WTC11 (cell line): ENCODE measurements at regions not wholly inside any gene's neighbourhood (a gene's known extent, or its start where the extent isn't known, plus 50 kb on each side); places are given as distances from the start of the nearest gene placed in this dataset.

Experiments used
- CREB1 ChIP-seq: sonication (generic); formaldehyde crosslinking; IDR thresholded peaks from 2 replicates; pipeline ENCODE4 v1.8.0; 2023; ENCODE audit warnings: mild to moderate bottlenecking, missing genetic modification reagents
- JUN ChIP-seq: sonication (generic); formaldehyde crosslinking; IDR thresholded peaks from 2 replicates; pipeline ENCODE4 v1.8.0; 2023; ENCODE audit warnings: mild to moderate bottlenecking, missing genetic modification reagents
- NR2C2 ChIP-seq: sonication (generic); formaldehyde crosslinking; IDR thresholded peaks from 2 replicates; pipeline ENCODE4 v1.8.0; 2022; ENCODE audit warnings: mild to moderate bottlenecking, missing genetic modification reagents
- OVOL2 ChIP-seq: fragments of 250-450 bp; sonication (Bioruptor Pico); IDR thresholded peaks from 2 replicates; pipeline ENCODE4 v1.9.0; 2021; ENCODE audit warnings: mild to moderate bottlenecking, borderline replicate concordance
- TEAD1 ChIP-seq: sonication (generic); formaldehyde crosslinking; IDR thresholded peaks from 2 replicates; pipeline ENCODE4 v1.8.0; 2022; ENCODE audit warnings: mild to moderate bottlenecking, missing genetic modification reagents
- ZNF121 ChIP-seq: sonication (generic); formaldehyde crosslinking; IDR thresholded peaks from 2 replicates; pipeline ENCODE4 v1.8.0; 2023; ENCODE audit warnings: missing genetic modification reagents
- ZNF138 ChIP-seq: sonication (generic); formaldehyde crosslinking; conservative IDR thresholded peaks from 2 replicates; pipeline ENCODE4 v1.8.1; 2022; ENCODE audit warnings: mild to moderate bottlenecking, moderate library complexity, missing genetic modification reagents
- ZNF281 ChIP-seq: sonication (generic); formaldehyde crosslinking; IDR thresholded peaks from 2 replicates; pipeline ENCODE4 v1.8.0; 2023; ENCODE audit warnings: mild to moderate bottlenecking, missing genetic modification reagents
- TF ChIP-seq, protein P1 (sequence below): fragments of 200-600 bp; IDR thresholded peaks from 2 replicates; pipeline ENCODE4 v1.8.0; 2022; ENCODE audit warnings: antibody characterized with exemption
- TF ChIP-seq, protein P2 (sequence below): sonication (generic); formaldehyde crosslinking; IDR thresholded peaks from 2 replicates; pipeline ENCODE4 v1.8.1; 2022; ENCODE audit warnings: missing genetic modification reagents, borderline replicate concordance

- no peak for TF ChIP-seq ZNF281 (CRISPR knock-in tag)
- TF ChIP-seq JUN (CRISPR knock-in tag), result no peak
- TF ChIP-seq NR2C2 (CRISPR knock-in tag), result no peak
- TF ChIP-seq ZNF121 (CRISPR knock-in tag), result no peak
- TF ChIP-seq, protein P1, sequence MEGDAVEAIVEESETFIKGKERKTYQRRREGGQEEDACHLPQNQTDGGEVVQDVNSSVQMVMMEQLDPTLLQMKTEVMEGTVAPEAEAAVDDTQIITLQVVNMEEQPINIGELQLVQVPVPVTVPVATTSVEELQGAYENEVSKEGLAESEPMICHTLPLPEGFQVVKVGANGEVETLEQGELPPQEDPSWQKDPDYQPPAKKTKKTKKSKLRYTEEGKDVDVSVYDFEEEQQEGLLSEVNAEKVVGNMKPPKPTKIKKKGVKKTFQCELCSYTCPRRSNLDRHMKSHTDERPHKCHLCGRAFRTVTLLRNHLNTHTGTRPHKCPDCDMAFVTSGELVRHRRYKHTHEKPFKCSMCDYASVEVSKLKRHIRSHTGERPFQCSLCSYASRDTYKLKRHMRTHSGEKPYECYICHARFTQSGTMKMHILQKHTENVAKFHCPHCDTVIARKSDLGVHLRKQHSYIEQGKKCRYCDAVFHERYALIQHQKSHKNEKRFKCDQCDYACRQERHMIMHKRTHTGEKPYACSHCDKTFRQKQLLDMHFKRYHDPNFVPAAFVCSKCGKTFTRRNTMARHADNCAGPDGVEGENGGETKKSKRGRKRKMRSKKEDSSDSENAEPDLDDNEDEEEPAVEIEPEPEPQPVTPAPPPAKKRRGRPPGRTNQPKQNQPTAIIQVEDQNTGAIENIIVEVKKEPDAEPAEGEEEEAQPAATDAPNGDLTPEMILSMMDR, result no peak
- TF ChIP-seq CREB1 (CRISPR knock-in tag), result no peak
- TF ChIP-seq, protein P2, sequence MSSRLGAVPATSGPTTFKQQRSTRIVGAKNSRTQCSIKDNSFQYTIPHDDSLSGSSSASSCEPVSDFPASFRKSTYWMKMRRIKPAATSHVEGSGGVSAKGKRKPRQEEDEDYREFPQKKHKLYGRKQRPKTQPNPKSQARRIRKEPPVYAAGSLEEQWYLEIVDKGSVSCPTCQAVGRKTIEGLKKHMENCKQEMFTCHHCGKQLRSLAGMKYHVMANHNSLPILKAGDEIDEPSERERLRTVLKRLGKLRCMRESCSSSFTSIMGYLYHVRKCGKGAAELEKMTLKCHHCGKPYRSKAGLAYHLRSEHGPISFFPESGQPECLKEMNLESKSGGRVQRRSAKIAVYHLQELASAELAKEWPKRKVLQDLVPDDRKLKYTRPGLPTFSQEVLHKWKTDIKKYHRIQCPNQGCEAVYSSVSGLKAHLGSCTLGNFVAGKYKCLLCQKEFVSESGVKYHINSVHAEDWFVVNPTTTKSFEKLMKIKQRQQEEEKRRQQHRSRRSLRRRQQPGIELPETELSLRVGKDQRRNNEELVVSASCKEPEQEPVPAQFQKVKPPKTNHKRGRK, result no peak
- TF ChIP-seq ZNF138, result no peak
- TF ChIP-seq OVOL2 (CRISPR knock-in tag), result no peak
- no peak for TF ChIP-seq TEAD1 (CRISPR knock-in tag)
These were observed 416.4 kb upstream of the UBE2E3 start for GRCh38 chr2:180564051-180564450.
